ENCODE measurements at regions not wholly inside any gene's neighbourhood (a gene's known extent, or its start where the extent isn't known, plus 50 kb on each side); places are given as distances from the start of the nearest gene placed in this dataset.

DNA sequence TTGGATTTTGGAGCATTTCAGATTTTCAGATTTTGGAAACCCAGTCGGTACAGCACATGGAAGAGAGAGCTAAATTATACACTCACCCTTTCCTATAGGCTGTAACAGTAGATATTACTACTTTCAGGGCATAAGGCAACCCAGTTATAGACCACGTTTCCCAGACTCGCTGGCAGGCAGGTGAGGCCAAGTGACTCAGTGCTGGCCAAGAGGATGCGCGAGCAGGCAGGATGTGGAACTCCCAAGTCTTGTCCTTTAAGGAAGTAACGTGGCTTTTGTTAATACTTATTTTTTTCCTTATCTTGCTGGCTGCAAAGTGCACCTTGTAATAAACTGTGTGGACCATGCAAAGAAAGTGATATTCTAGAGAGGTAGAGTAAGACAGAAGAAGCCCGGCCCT is 1160.1 kb downstream of the GATA3 start:
- TF ChIP-seq, protein P1, sequence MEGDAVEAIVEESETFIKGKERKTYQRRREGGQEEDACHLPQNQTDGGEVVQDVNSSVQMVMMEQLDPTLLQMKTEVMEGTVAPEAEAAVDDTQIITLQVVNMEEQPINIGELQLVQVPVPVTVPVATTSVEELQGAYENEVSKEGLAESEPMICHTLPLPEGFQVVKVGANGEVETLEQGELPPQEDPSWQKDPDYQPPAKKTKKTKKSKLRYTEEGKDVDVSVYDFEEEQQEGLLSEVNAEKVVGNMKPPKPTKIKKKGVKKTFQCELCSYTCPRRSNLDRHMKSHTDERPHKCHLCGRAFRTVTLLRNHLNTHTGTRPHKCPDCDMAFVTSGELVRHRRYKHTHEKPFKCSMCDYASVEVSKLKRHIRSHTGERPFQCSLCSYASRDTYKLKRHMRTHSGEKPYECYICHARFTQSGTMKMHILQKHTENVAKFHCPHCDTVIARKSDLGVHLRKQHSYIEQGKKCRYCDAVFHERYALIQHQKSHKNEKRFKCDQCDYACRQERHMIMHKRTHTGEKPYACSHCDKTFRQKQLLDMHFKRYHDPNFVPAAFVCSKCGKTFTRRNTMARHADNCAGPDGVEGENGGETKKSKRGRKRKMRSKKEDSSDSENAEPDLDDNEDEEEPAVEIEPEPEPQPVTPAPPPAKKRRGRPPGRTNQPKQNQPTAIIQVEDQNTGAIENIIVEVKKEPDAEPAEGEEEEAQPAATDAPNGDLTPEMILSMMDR (IDR thresholded peaks at IDR 0.05): no peak
- ATAC-seq: no peak
- Mint-ChIP-seq H3K27me3 (peaks cover 20% of the 10 kb centered on the region), H3K9me3 (no peaks in the 10 kb centered on the region), H3K4me1 (ENCODE audit: low read depth) (peaks cover 6% of the 10 kb centered on the region), H3K4me3 (no peak overlapping the region), H3K27ac (no peak overlapping the region), H3K36me3 (ENCODE audit: low read depth) (no peaks in the 10 kb centered on the region)
- CTCF ChIA-PET: interaction anchor here (1.1 kb wide), 2 partner anchors 90 to 185 kb away, joined by 3 read pairs; no protein-coding TSS in a partner anchor
- no peak for DNase-seq
- intact Hi-C loops (cut with micrococcal nuclease): no loop called here
- POLR2A ChIA-PET: no interaction called here

DNA sequence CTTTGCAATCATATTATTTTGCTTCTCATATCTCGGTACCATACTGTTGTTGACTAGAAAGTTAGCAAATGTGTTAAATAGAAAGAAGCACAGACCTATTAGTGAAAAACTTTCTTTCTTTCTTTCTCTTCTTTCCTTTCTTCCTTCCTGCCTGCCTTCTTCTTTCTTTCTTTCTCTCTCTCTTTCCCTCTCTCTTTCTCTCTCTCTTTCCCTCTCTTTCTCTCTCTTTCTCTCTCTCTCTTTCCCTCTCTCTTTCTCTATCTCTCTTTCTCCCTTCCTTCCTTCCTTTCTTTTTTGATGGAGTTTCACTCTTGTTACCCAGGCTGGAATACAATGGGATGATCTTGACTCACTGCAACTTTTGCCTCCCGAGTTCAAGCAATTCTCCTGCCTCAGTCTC is 1160.6 kb downstream of the GATA3 start:
- intact Hi-C loops (cut with micrococcal nuclease): no loop called here
- H3K4me3 Mint-ChIP-seq: no peak overlapping the region
- no peak for DNase-seq
- ATAC-seq: no peak
- TF ChIP-seq, protein P1 (IDR thresholded peaks at IDR 0.05): no peak
- ChIA-PET POLR2A (interaction anchor here (0.7 kb wide), 1 partner anchor 234 kb away, joined by 3 read pairs; no protein-coding TSS in a partner anchor), CTCF (interaction anchor here (1.1 kb wide), 2 partner anchors 90 to 186 kb away, joined by 3 read pairs; no protein-coding TSS in a partner anchor)
- peaks cover 20% of the 10 kb centered on the region for H3K27me3 Mint-ChIP-seq
- H3K4me1 Mint-ChIP-seq (ENCODE audit: low read depth): peaks cover 6% of the 10 kb centered on the region
- H3K36me3 Mint-ChIP-seq (ENCODE audit: low read depth): no peaks in the 10 kb centered on the region
- H3K9me3 Mint-ChIP-seq: no peaks in the 10 kb centered on the region
- no peak overlapping the region for H3K27ac Mint-ChIP-seq

DNA sequence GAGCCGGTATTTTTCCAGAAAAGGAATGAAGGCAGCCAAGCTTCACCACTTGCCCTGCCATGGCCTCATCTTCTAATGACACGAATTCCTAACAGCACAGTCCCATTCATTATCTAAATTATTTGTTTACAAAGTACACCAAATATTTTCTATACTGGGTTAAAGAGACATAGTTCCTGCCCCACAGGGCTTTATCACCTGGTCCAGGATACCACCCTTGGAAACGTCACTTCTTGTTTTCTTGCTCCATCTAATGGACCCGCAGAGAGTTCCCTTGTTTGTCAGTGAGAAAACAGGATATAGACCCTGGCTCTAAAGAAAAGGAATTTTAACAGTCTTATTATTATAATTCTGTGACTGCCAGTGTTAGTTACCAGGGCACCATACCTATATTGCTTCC is 1165.4 kb downstream of the GATA3 start:
- DNase-seq (no peak), ATAC-seq (no peak)
- TF ChIP-seq, protein P1 (IDR thresholded peaks at IDR 0.05): no peak
- no peaks in the 10 kb centered on the region for H3K36me3 Mint-ChIP-seq (ENCODE audit: low read depth)
- peaks cover 10% of the 10 kb centered on the region for H3K27me3 Mint-ChIP-seq
- H3K9me3 Mint-ChIP-seq: no peaks in the 10 kb centered on the region
- POLR2A ChIA-PET: interaction anchor here (0.6 kb wide), 1 partner anchor 897 kb away, joined by 3 read pairs; no protein-coding TSS in a partner anchor
- no peak overlapping the region for H3K27ac Mint-ChIP-seq
- no peak overlapping the region for H3K4me3 Mint-ChIP-seq
- intact Hi-C loops (cut with micrococcal nuclease): no loop called here
- CTCF ChIA-PET: interaction anchor here (1.5 kb wide), 1 partner anchor 11 kb away, joined by 3 read pairs; no protein-coding TSS in a partner anchor
- H3K4me1 Mint-ChIP-seq (ENCODE audit: low read depth): peaks cover 4% of the 10 kb centered on the region

DNA sequence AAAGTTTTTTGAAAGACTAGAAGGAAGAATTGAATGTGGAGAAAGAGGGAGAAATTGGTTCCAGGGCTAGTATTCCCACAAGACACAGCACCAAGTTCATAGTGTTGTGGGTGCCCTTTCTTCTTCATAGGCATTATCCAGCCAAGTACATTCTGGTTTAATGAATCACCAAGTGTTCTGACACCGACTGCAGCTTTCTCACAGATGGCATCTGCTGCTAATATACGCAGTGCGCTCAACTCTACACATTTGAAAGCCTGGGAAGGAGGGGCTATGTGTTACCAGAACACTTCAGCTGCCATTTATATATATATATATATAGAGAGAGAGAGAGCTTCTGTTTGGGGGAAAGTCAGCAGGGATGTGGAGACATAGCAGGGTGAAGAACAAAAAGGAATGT is 1168.4 kb downstream of the GATA3 start:
- intact Hi-C loops (cut with micrococcal nuclease): no loop called here
- no peak for DNase-seq
- H3K27me3 Mint-ChIP-seq: peaks cover 10% of the 10 kb centered on the region
- peaks cover 4% of the 10 kb centered on the region for H3K4me1 Mint-ChIP-seq (ENCODE audit: low read depth)
- no peak for ATAC-seq
- CTCF ChIA-PET: interaction anchor here (0.7 to 1.4 kb wide), 2 partner anchors 13 to 14 kb away, joined by 3 to 4 read pairs; no protein-coding TSS in a partner anchor
- POLR2A ChIA-PET: interaction anchor here (0.6 kb wide), 1 partner anchor 51 kb away, joined by 3 read pairs; no protein-coding TSS in a partner anchor
- H3K4me3 Mint-ChIP-seq: no peak overlapping the region
- no peaks in the 10 kb centered on the region for H3K9me3 Mint-ChIP-seq
- TF ChIP-seq, protein P1 (IDR thresholded peaks at IDR 0.05): no peak
- no peaks in the 10 kb centered on the region for H3K36me3 Mint-ChIP-seq (ENCODE audit: low read depth)
- no peak overlapping the region for H3K27ac Mint-ChIP-seq

DNA sequence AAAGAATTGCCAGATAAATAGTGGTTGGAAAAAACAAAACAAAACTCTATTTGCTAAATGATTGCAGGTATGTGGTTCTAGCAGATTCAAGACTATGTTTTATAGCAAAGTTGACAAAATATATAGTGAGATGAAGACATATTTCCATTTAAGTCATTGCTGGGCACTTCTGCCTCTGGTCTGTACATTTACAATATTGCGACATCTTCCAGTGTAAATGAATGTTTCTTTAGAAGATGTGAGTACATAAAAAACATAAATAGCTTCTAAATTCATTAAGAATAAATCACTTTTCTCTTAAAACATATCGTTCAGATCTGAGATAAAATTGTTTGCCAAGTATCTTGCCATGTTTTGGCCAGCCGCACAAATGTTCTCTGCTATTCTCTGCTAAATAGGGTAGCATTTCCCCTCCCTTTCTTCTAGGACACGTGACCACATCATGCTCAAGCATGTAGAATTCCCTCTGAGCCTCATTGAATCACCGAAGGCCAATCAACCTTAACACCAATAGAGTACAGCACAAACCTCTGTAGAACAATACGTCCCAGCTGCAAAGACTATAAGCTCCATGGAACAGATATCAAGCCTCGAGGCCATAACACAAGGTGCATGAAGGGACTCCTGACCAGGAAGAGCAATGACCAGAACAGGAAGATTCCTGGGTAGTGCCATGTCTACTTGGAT is 1173.3 kb downstream of the GATA3 start:
- Mint-ChIP-seq H3K27me3 (peaks cover 35% of the 10 kb centered on the region), H3K4me3 (no peak overlapping the region), H3K4me1 (ENCODE audit: low read depth) (peaks cover 13% of the 10 kb centered on the region), H3K36me3 (ENCODE audit: low read depth) (no peaks in the 10 kb centered on the region), H3K27ac (no peak overlapping the region), H3K9me3 (no peaks in the 10 kb centered on the region)
- ATAC-seq (no peak), DNase-seq (no peak)
- TF ChIP-seq, protein P1 (IDR thresholded peaks at IDR 0.05): no peak
- ChIA-PET POLR2A (no interaction called here), CTCF (interaction anchor here (0.6 kb wide), 1 partner anchor 1051 kb away, joined by 3 read pairs; no protein-coding TSS in a partner anchor)
- intact Hi-C loops (cut with micrococcal nuclease): no loop called here

Data from activated CD8-positive, alpha-beta T cell treated with anti-CD3 and anti-CD28 coated beads for 36 hours (primary cell).